HG03175 (cell line): ENCODE measurements at regions not wholly inside any gene's neighbourhood (a gene's known extent, or its start where the extent isn't known, plus 50 kb on each side); places are given as distances from the start of the nearest gene placed in this dataset.

Experiments
- ATAC-seq: cut with Tn5 transposase; IDR thresholded peaks from one replicate; pipeline ENCODE4 v1.9.1; 2021; ENCODE audit warnings: mild to moderate bottlenecking, moderate library complexity; ENCODE audit not compliant: unreplicated experiment

GRCh38 chr13:63139277-63139676 lies 1723.6 kb upstream of the PCDH20 start:
- no peak for ATAC-seq

- no peak for ATAC-seq
These were observed 1714.3 kb upstream of the PCDH20 start for GRCh38 chr13:63129995-63130394.

GRCh38 chr13:63128716-63129115 lies 1713.1 kb upstream of the PCDH20 start:
- no peak for ATAC-seq

GRCh38 chr13:63124863-63125262 lies 1709.2 kb upstream of the PCDH20 start:
- ATAC-seq, result no peak

- no peak for ATAC-seq
These were observed 1705.2 kb upstream of the PCDH20 start for GRCh38 chr13:63120883-63121282.

GRCh38 chr13:63117710-63118109 lies 1702.1 kb upstream of the PCDH20 start:
- no peak for ATAC-seq

GRCh38 chr13:63112799-63113395 lies 1697.2 kb upstream of the PCDH20 start:
- ATAC-seq, result no peak

GRCh38 chr13:63110466-63110865 lies 1694.8 kb upstream of the PCDH20 start:
- ATAC-seq, result no peak

GRCh38 chr13:63107179-63107943 lies 1691.7 kb upstream of the PCDH20 start:
- ATAC-seq, result no peak

GRCh38 chr13:63094717-63095116 lies 1679.1 kb upstream of the PCDH20 start:
- no peak for ATAC-seq

- no peak for ATAC-seq
These were observed 1678.3 kb upstream of the PCDH20 start for GRCh38 chr13:63093907-63094469.

GRCh38 chr13:63092456-63092855 lies 1676.8 kb upstream of the PCDH20 start:
- no peak for ATAC-seq

GRCh38 chr13:63090524-63090923 lies 1674.9 kb upstream of the PCDH20 start:
- ATAC-seq, result no peak

- no peak for ATAC-seq
These were observed 1672.6 kb upstream of the PCDH20 start for GRCh38 chr13:63088226-63088625.

GRCh38 chr13:63086286-63086685 lies 1670.6 kb upstream of the PCDH20 start:
- ATAC-seq, result no peak

GRCh38 chr13:63085851-63086250 lies 1670.2 kb upstream of the PCDH20 start:
- no peak for ATAC-seq

GRCh38 chr13:63081400-63082014 lies 1665.9 kb upstream of the PCDH20 start:
- ATAC-seq, result no peak

- no peak for ATAC-seq
These were observed 1659.5 kb upstream of the PCDH20 start for GRCh38 chr13:63075126-63075525.

- ATAC-seq, result no peak
These were observed 1634.6 kb upstream of the PCDH20 start for GRCh38 chr13:63050287-63050686.

GRCh38 chr13:63048653-63049052 lies 1633.0 kb upstream of the PCDH20 start:
- ATAC-seq, result no peak

- ATAC-seq, result no peak
These were observed 1629.1 kb upstream of the PCDH20 start for GRCh38 chr13:63044589-63045313.
